K562 (cell line): ENCODE measurements at regions not wholly inside any gene's neighbourhood (a gene's known extent, or its start where the extent isn't known, plus 50 kb on each side); places are given as distances from the start of the nearest gene placed in this dataset.

Source experiments
- ATAC-seq: fragments of 200-7000 bp; cut with Tn5 transposase; 3 replicates; pipeline ENCODE4 v1.9.1; 2020; ENCODE audit warnings: moderate library complexity
- BruUV-seq: library from RNA; stranded (reverse); fragments of 400-500 nt; replicated peaks from 2 replicates; lab custom pipeline; 2021; lab: Mats Ljungman, UMichigan
- CTCF ChIA-PET: fragments of 300-600 bp; formaldehyde crosslinking; extraction: SDS; loops from one replicate; lab custom pipeline; 2021; ENCODE audit warnings: low intra/inter-chr PET ratio; lab: Yijun Ruan, JAX
- POLR2A ChIA-PET: fragments of 300-600, 350-650 bp; sonication (Branson Sonifier 250); formaldehyde crosslinking; extraction: SDS; loops from one replicate; lab custom pipeline; 2021; ENCODE audit warnings: antibody characterized with exemption, inconsistent platforms; lab: Yijun Ruan, JAX
- DNase-seq, 4 experiments: peaks; one replicate each; pipeline versions ENCODE4 v3.0.0 to v3.0.0-alpha.2; 2011 to 2018; ENCODE audit warnings: low spot score in 3 of 4, mixed read lengths in 3 of 4; ENCODE audit errors: extremely low read depth in 1 of 4
- FAIRE-seq: peaks from 2 replicates; lab custom pipeline; 2011; peaks lifted over from hg19 to GRCh38; lab: Jason Lieb, UNC
- H2AFZ ChIP-seq: 2 replicates; pipeline ENCODE4 v1.6.0; 2011; ENCODE audit warnings: low read depth, low read length, control low read depth, inconsistent platforms
- H3K27ac ChIP-seq: fragments of 200-600 bp; 3 replicates; pipeline ENCODE4 v1.8.0; 2011; ENCODE audit warnings: low read depth, mild to moderate bottlenecking, control low read depth, inconsistent platforms, low read length, moderate library complexity, mixed read lengths; ENCODE audit errors: extremely low read depth
- H3K27me3 ChIP-seq, 2 experiments: fragments of 300-600 bp in 1 of 2; 2 replicates in 1 of 2; 3 replicates in 1 of 2; pipeline versions ENCODE4 v1.6.0 to v1.8.0; 2011; ENCODE audit warnings: inconsistent platforms in 2 of 2, low read length in 2 of 2, mild to moderate bottlenecking in 1 of 2, mixed read lengths in 1 of 2, moderate library complexity in 1 of 2; ENCODE audit not compliant: control insufficient read depth in 2 of 2, insufficient read depth in 2 of 2
- H3K36me3 ChIP-seq: fragments of 300-600 bp; 3 replicates; pipeline ENCODE4 v1.8.0; 2011; ENCODE audit warnings: mild to moderate bottlenecking, low read length, inconsistent platforms; ENCODE audit not compliant: control insufficient read depth, insufficient read depth
- H3K4me1 ChIP-seq, 2 experiments: fragments of 200-600 bp in 1 of 2; replicated peaks in 1 of 2; 2 replicates in 1 of 2; 3 replicates in 1 of 2; pipeline versions ENCODE4 v1.5.1 to v1.8.0; 2011; ENCODE audit warnings: inconsistent platforms in 2 of 2, low read length in 2 of 2, mild to moderate bottlenecking in 1 of 2, mixed read lengths in 1 of 2, moderate library complexity in 1 of 2; ENCODE audit not compliant: control insufficient read depth in 2 of 2, insufficient read depth in 2 of 2
- H3K4me2 ChIP-seq: 2 replicates; pipeline ENCODE4 v1.6.1; 2011; ENCODE audit warnings: low read length, control low read depth, inconsistent platforms, mixed read lengths; ENCODE audit not compliant: insufficient read depth
- H3K4me3 ChIP-seq: fragments of 200-600 bp; sonication (generic), shearing (Covaris generic); 2 replicates; pipeline ENCODE4 v1.5.1; 2016; ENCODE audit warnings: control low read depth, inconsistent platforms
- H3K79me2 ChIP-seq: fragments of 200-600 bp; 3 replicates; pipeline ENCODE4 v1.8.0; 2011; ENCODE audit warnings: low read length, inconsistent platforms; ENCODE audit not compliant: control insufficient read depth, insufficient read depth
- H3K9ac ChIP-seq, 2 experiments: 2 replicates each; pipeline versions ENCODE4 v1.6.0 to v1.6.1; 2011; ENCODE audit warnings: low read depth in 2 of 2, low read length in 2 of 2, control low read depth in 1 of 2, inconsistent platforms in 1 of 2, mild to moderate bottlenecking in 1 of 2, mixed read lengths in 1 of 2; ENCODE audit not compliant: insufficient read depth in 1 of 2
- H3K9me1 ChIP-seq: one replicate; pipeline ENCODE4 v1.6.0; 2011; ENCODE audit warnings: inconsistent platforms, mild to moderate bottlenecking, low read length, moderate library complexity; ENCODE audit not compliant: control insufficient read depth, insufficient read depth
- H3K9me3 ChIP-seq: replicated peaks from 2 replicates; pipeline ENCODE4 v1.5.1; 2011; ENCODE audit warnings: low read depth, low read length, inconsistent platforms; ENCODE audit not compliant: control insufficient read depth, insufficient read depth
- H4K20me1 ChIP-seq: replicated peaks from 2 replicates; pipeline ENCODE4 v1.6.1; 2011; ENCODE audit warnings: low read length, inconsistent platforms, mixed read lengths; ENCODE audit not compliant: control insufficient read depth, insufficient read depth
- BRD4 ChIP-seq: fragments of 200-600 bp; sonication (generic); IDR thresholded peaks from 2 replicates; pipeline ENCODE4 v1.6.1; 2017; ENCODE audit warnings: inconsistent platforms
- HCFC1 ChIP-seq: IDR thresholded peaks from 2 replicates; pipeline ENCODE4 v1.6.1; 2012; ENCODE audit warnings: low read depth, low read length, improper control_type of control experiment
- RCOR1 ChIP-seq, 2 experiments: IDR thresholded peaks; 2 replicates each; pipeline ENCODE4 v1.6.1; 2012; ENCODE audit warnings: low read depth in 2 of 2, low read length in 2 of 2, borderline replicate concordance in 1 of 2, improper control_type of control experiment in 1 of 2
- TAF7 ChIP-seq: fragments of 450-650 bp; IDR thresholded peaks from 2 replicates; pipeline ENCODE4 v1.6.1; 2016; ENCODE audit warnings: missing genetic modification characterization, missing compliant biosample characterization
- XRCC4 ChIP-seq: IDR thresholded peaks from one replicate; pipeline ENCODE4 v1.6.1; 2011; ENCODE audit not compliant: insufficient read depth, insufficient read length; ENCODE audit errors: extremely low read depth
- ZNF143 ChIP-seq: sonication (generic); formaldehyde crosslinking; IDR thresholded peaks from 2 replicates; pipeline ENCODE4 v1.9.0; 2022; ENCODE audit warnings: mild to moderate bottlenecking, missing genetic modification reagents
- ZNF174 ChIP-seq: fragments of 250-450 bp; sonication (Bioruptor Pico); IDR thresholded peaks from 2 replicates; pipeline ENCODE4 v1.4.0; 2020; ENCODE audit warnings: mild to moderate bottlenecking
- WGBS: fragments of 100-300 bp; shearing (Covaris generic); methylation state at CpG from one replicate; pipeline ENCODE4 v1.1.6; 2016; ENCODE audit warnings: low coverage, mixed read lengths; ENCODE audit not compliant: insufficient coverage; ENCODE audit errors: missing lambda C conversion rate; 5-methylcytosine and 5-hydroxymethylcytosine counted together
- in situ Hi-C: fragments of 300-500 bp; cut with MboI; formaldehyde crosslinking; loops from 4 replicates; pipeline ENCODE4 v1.15.0; 2018; ENCODE audit warnings: inconsistent platforms, mixed read lengths
- intact Hi-C: fragments of 100-400 bp; cut with micrococcal nuclease; formaldehyde crosslinking; loops from 2 replicates; pipeline ENCODE4 v1.14.2; 2022
- TF ChIP-seq, protein P1 (sequence below), 2 experiments: fragments of 450-650 bp; formaldehyde crosslinking in 1 of 2; IDR thresholded peaks; 2 replicates each; pipeline versions ENCODE4 v1.4.0 to v1.6.1; 2014 to 2020; ENCODE audit warnings: mild to moderate bottlenecking in 2 of 2, borderline replicate concordance in 1 of 2, low read depth in 1 of 2
- TF ChIP-seq, protein P2 (sequence below): sonication (generic); formaldehyde crosslinking; IDR thresholded peaks from 2 replicates; pipeline ENCODE4 v1.8.1; 2023; ENCODE audit warnings: mild to moderate bottlenecking, missing genetic modification reagents
- TF ChIP-seq, protein P3 (sequence below), 2 experiments: fragments of 450-650 bp in 1 of 2; IDR thresholded peaks; 2 replicates each; pipeline ENCODE4 v1.6.1; 2011 to 2017; ENCODE audit warnings: low read depth in 2 of 2, antibody characterized with exemption in 1 of 2, borderline replicate concordance in 1 of 2, low read length in 1 of 2, mild to moderate bottlenecking in 1 of 2, mixed read lengths in 1 of 2; ENCODE audit not compliant: control insufficient read depth in 1 of 2

DNA sequence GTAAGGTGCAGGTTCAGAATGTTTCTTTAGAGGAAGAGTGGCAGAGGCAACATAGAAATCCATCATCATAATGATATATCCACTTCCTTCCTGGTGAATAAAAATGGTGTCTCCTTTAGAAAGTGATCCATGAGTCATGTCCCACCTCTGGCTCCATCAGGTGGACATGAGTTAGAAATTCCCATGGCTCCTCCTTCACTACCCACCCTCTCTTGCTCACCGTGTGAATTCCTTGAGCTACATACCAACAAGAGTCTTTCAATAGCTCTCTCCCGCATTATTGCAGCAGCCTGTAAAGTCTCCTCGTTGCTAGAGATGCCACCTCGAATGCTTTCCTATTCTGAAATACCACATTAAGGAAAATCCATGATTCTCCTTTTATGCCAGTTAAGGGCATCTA lies 317.6 kb downstream of the LNPK start:
- BruUV-seq, result no TSS peak
- ATAC-seq (no peak), DNase-seq (no peak), FAIRE-seq (no peak)
- no peaks in the 10 kb centered on the region for H3K79me2 ChIP-seq
- H3K9ac ChIP-seq, result no peak overlapping the region
- POLR2A ChIA-PET, result no interaction called here
- in situ Hi-C loops, result loop anchor here (10.0 kb wide), 1 partner anchor 390 kb away; no protein-coding TSS in a partner anchor
- CTCF ChIA-PET, result interaction anchor here (0.6 to 1.2 kb wide), 2 partner anchors 408 to 648 kb away, joined by 3 read pairs; partner anchors contain the start of gene HOXD13
- no peak overlapping the region for H2AFZ ChIP-seq
- peaks cover 0 to 6% of the 10 kb centered on the region in 2 experiments; a peak in 4 of 5 replicates for H3K27me3 ChIP-seq
- H3K4me2 ChIP-seq, result no peak overlapping the region
- H3K9me1 ChIP-seq, result no peaks in the 10 kb centered on the region
- H3K4me1 ChIP-seq, result no peaks in the 10 kb centered on the region
- H3K27ac ChIP-seq, result no peak overlapping the region
- WGBS, result 2% methylated on average over 4 of the region's 4 CpGs
- no peaks in the 10 kb centered on the region for H4K20me1 ChIP-seq
- intact Hi-C loops, result loop anchor here (10.0 kb wide), 2 partner anchors 170 to 650 kb away; no protein-coding TSS in a partner anchor
- no peaks in the 10 kb centered on the region for H3K36me3 ChIP-seq
- H3K4me3 ChIP-seq, result no peak overlapping the region
- no peaks in the 10 kb centered on the region for H3K9me3 ChIP-seq
- TF ChIP-seq BRD4 (no peak), HCFC1 (no peak), ZNF174 (CRISPR knock-in tag) (no peak), ZNF143 (CRISPR knock-in tag) (no peak), XRCC4 (no peak), RCOR1 (IDR thresholded peaks at IDR 0.05; ENCODE audit: borderline replicate concordance in 1 of 2, low read depth in 2 of 2, low read length in 2 of 2) (no peak), TAF7 (tag) (no peak)
- TF ChIP-seq, protein P1, sequence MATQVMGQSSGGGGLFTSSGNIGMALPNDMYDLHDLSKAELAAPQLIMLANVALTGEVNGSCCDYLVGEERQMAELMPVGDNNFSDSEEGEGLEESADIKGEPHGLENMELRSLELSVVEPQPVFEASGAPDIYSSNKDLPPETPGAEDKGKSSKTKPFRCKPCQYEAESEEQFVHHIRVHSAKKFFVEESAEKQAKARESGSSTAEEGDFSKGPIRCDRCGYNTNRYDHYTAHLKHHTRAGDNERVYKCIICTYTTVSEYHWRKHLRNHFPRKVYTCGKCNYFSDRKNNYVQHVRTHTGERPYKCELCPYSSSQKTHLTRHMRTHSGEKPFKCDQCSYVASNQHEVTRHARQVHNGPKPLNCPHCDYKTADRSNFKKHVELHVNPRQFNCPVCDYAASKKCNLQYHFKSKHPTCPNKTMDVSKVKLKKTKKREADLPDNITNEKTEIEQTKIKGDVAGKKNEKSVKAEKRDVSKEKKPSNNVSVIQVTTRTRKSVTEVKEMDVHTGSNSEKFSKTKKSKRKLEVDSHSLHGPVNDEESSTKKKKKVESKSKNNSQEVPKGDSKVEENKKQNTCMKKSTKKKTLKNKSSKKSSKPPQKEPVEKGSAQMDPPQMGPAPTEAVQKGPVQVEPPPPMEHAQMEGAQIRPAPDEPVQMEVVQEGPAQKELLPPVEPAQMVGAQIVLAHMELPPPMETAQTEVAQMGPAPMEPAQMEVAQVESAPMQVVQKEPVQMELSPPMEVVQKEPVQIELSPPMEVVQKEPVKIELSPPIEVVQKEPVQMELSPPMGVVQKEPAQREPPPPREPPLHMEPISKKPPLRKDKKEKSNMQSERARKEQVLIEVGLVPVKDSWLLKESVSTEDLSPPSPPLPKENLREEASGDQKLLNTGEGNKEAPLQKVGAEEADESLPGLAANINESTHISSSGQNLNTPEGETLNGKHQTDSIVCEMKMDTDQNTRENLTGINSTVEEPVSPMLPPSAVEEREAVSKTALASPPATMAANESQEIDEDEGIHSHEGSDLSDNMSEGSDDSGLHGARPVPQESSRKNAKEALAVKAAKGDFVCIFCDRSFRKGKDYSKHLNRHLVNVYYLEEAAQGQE (IDR thresholded peaks at IDR 0.05; ENCODE audit: borderline replicate concordance), result no peak
- TF ChIP-seq, protein P1 (CRISPR knock-in tag; IDR thresholded peaks at IDR 0.05; ENCODE audit: low read depth), result no peak
- TF ChIP-seq, protein P2, sequence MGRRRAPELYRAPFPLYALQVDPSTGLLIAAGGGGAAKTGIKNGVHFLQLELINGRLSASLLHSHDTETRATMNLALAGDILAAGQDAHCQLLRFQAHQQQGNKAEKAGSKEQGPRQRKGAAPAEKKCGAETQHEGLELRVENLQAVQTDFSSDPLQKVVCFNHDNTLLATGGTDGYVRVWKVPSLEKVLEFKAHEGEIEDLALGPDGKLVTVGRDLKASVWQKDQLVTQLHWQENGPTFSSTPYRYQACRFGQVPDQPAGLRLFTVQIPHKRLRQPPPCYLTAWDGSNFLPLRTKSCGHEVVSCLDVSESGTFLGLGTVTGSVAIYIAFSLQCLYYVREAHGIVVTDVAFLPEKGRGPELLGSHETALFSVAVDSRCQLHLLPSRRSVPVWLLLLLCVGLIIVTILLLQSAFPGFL, result no peak
- TF ChIP-seq, protein P3, sequence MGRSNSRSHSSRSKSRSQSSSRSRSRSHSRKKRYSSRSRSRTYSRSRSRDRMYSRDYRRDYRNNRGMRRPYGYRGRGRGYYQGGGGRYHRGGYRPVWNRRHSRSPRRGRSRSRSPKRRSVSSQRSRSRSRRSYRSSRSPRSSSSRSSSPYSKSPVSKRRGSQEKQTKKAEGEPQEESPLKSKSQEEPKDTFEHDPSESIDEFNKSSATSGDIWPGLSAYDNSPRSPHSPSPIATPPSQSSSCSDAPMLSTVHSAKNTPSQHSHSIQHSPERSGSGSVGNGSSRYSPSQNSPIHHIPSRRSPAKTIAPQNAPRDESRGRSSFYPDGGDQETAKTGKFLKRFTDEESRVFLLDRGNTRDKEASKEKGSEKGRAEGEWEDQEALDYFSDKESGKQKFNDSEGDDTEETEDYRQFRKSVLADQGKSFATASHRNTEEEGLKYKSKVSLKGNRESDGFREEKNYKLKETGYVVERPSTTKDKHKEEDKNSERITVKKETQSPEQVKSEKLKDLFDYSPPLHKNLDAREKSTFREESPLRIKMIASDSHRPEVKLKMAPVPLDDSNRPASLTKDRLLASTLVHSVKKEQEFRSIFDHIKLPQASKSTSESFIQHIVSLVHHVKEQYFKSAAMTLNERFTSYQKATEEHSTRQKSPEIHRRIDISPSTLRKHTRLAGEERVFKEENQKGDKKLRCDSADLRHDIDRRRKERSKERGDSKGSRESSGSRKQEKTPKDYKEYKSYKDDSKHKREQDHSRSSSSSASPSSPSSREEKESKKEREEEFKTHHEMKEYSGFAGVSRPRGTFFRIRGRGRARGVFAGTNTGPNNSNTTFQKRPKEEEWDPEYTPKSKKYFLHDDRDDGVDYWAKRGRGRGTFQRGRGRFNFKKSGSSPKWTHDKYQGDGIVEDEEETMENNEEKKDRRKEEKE (IDR thresholded peaks at IDR 0.05; ENCODE audit: borderline replicate concordance in 1 of 2, control insufficient read depth in 1 of 2, low read depth in 2 of 2, low read length in 1 of 2), result no peak
